Panc1 (cell line): ENCODE measurements at regions not wholly inside any gene's neighbourhood (a gene's known extent, or its start where the extent isn't known, plus 50 kb on each side); places are given as distances from the start of the nearest gene placed in this dataset.

Experiments used
- ATAC-seq: fragments of 200-7000 bp; cut with Tn5 transposase; 2 replicates; pipeline ENCODE4 v1.9.1; 2020; ENCODE audit warnings: mild to moderate bottlenecking, moderate library complexity
- BruUV-seq: library from RNA; stranded (reverse); fragments of 400-500 nt; replicated peaks from 2 replicates; lab custom pipeline; 2021; lab: Mats Ljungman, UMichigan
- CTCF ChIA-PET: fragments of 300-600 bp; sonication (Branson Sonifier 250); formaldehyde crosslinking; loops from one replicate; lab custom pipeline; 2022; ENCODE audit warnings: antibody characterized with exemption; lab: Charles Lee
- POLR2A ChIA-PET: fragments of 300-600 bp; sonication (Branson Sonifier 250); formaldehyde crosslinking; loops from one replicate; lab custom pipeline; 2022; ENCODE audit warnings: antibody characterized with exemption; lab: Charles Lee
- DNase-seq: peaks from one replicate; pipeline ENCODE4 v3.0.0-alpha.2; 2010; ENCODE audit warnings: low read depth, low spot score
- H3K27ac ChIP-seq: 2 replicates; pipeline ENCODE4 v1.5.1; 2011; ENCODE audit warnings: mild to moderate bottlenecking, low read length, inconsistent platforms
- H3K27me3 ChIP-seq: fragments of 200-500 bp; sonication (Bioruptor generic); 2 replicates; pipeline ENCODE4 v1.6.0; 2014; ENCODE audit warnings: low read length, inconsistent platforms; ENCODE audit not compliant: control insufficient read depth, insufficient read depth
- H3K36me3 ChIP-seq: fragments of 200-500 bp; sonication (Bioruptor generic); 2 replicates; pipeline ENCODE4 v1.5.1; 2014; ENCODE audit warnings: inconsistent platforms, mild to moderate bottlenecking, low read length, moderate library complexity; ENCODE audit not compliant: control insufficient read depth, insufficient read depth
- H3K4me1 ChIP-seq: 2 replicates; pipeline ENCODE4 v1.5.1; 2011; ENCODE audit warnings: inconsistent platforms, mild to moderate bottlenecking, low read length, moderate library complexity; ENCODE audit not compliant: control insufficient read depth, insufficient read depth
- H3K4me3 ChIP-seq, 2 experiments: 2 replicates each; pipeline ENCODE4 v1.5.1; 2011 to 2012; ENCODE audit warnings: low read depth in 2 of 2, low read length in 2 of 2, mild to moderate bottlenecking in 2 of 2, inconsistent platforms in 1 of 2, moderate library complexity in 1 of 2
- H3K9me3 ChIP-seq: fragments of 200-500 bp; sonication (Bioruptor generic); 2 replicates; pipeline ENCODE4 v1.5.1; 2014; ENCODE audit warnings: low read depth, mild to moderate bottlenecking, inconsistent platforms, low read length, moderate library complexity; ENCODE audit not compliant: control insufficient read depth, insufficient read depth
- POLR2AphosphoS5 ChIP-seq: IDR thresholded peaks from 2 replicates; pipeline ENCODE4 v1.6.1; 2012; ENCODE audit warnings: mild to moderate bottlenecking, low read depth, low read length, moderate library complexity
- SIN3A ChIP-seq: IDR thresholded peaks from 2 replicates; pipeline ENCODE4 v1.6.1; 2012; ENCODE audit warnings: low read depth, mild to moderate bottlenecking, low read length, moderate library complexity, borderline replicate concordance; ENCODE audit not compliant: insufficient read depth
- TCF7L2 ChIP-seq: IDR thresholded peaks from 2 replicates; pipeline ENCODE4 v1.6.1; 2011; ENCODE audit warnings: mild to moderate bottlenecking, low read depth, low read length, inconsistent platforms
- in situ Hi-C: cut with HindIII; loops from 2 replicates; pipeline ENCODE4 v1.10.0; 2016; ENCODE audit warnings: low sequenced_read_pairs, low pct_unique_long_range_greater_than_20kb
- intact Hi-C: fragments of 100-400 bp; cut with micrococcal nuclease; formaldehyde crosslinking; loops from one replicate; pipeline ENCODE4 v1.10.0; 2022; ENCODE audit not compliant: unreplicated experiment
- TF ChIP-seq, protein P1 (sequence below): fragments of 450-650 bp; IDR thresholded peaks from 2 replicates; pipeline ENCODE4 v1.5.1; 2017; ENCODE audit warnings: mild to moderate bottlenecking
- TF ChIP-seq, protein P2 (sequence below), 2 experiments: IDR thresholded peaks; 2 replicates each; pipeline ENCODE4 v1.6.1; 2011 to 2012; ENCODE audit warnings: low read depth in 2 of 2, control low read depth in 1 of 2, low read length in 1 of 2, mild to moderate bottlenecking in 1 of 2, moderate library complexity in 1 of 2; ENCODE audit not compliant: insufficient read depth in 1 of 2

DNA sequence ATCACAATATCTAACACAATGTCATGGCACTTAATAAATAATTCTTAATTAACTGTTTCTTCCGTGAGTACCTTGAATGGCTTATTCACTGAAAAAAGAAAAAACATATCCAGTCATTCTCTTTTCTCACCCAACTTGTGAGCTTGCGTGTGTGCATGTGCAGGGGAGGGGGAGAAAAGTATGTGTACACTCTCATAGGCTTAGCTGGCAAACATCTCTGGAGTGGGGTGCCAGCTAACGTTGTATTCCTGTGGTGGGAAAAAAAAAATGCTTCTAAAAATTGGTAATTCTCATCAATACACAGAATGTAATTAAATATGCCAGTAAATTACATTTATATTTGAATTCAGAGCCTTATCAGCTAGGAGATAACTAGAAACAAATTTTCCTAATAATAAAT, 291.9 kb upstream of the NOX3 start:
- ChIA-PET POLR2A (no interaction called here), CTCF (no interaction called here)
- ATAC-seq (no peak), DNase-seq (no peak)
- no TSS peak for BruUV-seq
- Histone ChIP-seq H3K27me3 (no peaks in the 10 kb centered on the region), H3K36me3 (no peaks in the 10 kb centered on the region), H3K9me3 (no peaks in the 10 kb centered on the region), H3K27ac (no peak overlapping the region), H3K4me1 (no peaks in the 10 kb centered on the region), H3K4me3 (no peak overlapping the region)
- no peak for TF ChIP-seq TCF7L2
- TF ChIP-seq, protein P1, sequence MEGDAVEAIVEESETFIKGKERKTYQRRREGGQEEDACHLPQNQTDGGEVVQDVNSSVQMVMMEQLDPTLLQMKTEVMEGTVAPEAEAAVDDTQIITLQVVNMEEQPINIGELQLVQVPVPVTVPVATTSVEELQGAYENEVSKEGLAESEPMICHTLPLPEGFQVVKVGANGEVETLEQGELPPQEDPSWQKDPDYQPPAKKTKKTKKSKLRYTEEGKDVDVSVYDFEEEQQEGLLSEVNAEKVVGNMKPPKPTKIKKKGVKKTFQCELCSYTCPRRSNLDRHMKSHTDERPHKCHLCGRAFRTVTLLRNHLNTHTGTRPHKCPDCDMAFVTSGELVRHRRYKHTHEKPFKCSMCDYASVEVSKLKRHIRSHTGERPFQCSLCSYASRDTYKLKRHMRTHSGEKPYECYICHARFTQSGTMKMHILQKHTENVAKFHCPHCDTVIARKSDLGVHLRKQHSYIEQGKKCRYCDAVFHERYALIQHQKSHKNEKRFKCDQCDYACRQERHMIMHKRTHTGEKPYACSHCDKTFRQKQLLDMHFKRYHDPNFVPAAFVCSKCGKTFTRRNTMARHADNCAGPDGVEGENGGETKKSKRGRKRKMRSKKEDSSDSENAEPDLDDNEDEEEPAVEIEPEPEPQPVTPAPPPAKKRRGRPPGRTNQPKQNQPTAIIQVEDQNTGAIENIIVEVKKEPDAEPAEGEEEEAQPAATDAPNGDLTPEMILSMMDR = no peak
- TF ChIP-seq POLR2AphosphoS5 = no peak
- TF ChIP-seq SIN3A = no peak
- TF ChIP-seq, protein P2, sequence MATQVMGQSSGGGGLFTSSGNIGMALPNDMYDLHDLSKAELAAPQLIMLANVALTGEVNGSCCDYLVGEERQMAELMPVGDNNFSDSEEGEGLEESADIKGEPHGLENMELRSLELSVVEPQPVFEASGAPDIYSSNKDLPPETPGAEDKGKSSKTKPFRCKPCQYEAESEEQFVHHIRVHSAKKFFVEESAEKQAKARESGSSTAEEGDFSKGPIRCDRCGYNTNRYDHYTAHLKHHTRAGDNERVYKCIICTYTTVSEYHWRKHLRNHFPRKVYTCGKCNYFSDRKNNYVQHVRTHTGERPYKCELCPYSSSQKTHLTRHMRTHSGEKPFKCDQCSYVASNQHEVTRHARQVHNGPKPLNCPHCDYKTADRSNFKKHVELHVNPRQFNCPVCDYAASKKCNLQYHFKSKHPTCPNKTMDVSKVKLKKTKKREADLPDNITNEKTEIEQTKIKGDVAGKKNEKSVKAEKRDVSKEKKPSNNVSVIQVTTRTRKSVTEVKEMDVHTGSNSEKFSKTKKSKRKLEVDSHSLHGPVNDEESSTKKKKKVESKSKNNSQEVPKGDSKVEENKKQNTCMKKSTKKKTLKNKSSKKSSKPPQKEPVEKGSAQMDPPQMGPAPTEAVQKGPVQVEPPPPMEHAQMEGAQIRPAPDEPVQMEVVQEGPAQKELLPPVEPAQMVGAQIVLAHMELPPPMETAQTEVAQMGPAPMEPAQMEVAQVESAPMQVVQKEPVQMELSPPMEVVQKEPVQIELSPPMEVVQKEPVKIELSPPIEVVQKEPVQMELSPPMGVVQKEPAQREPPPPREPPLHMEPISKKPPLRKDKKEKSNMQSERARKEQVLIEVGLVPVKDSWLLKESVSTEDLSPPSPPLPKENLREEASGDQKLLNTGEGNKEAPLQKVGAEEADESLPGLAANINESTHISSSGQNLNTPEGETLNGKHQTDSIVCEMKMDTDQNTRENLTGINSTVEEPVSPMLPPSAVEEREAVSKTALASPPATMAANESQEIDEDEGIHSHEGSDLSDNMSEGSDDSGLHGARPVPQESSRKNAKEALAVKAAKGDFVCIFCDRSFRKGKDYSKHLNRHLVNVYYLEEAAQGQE (IDR thresholded peaks at IDR 0.05; ENCODE audit: insufficient read depth in 1 of 2, low read depth in 2 of 2, low read length in 1 of 2) = no peak
- in situ Hi-C loops (no loop called here), intact Hi-C loops (no loop called here)

DNA sequence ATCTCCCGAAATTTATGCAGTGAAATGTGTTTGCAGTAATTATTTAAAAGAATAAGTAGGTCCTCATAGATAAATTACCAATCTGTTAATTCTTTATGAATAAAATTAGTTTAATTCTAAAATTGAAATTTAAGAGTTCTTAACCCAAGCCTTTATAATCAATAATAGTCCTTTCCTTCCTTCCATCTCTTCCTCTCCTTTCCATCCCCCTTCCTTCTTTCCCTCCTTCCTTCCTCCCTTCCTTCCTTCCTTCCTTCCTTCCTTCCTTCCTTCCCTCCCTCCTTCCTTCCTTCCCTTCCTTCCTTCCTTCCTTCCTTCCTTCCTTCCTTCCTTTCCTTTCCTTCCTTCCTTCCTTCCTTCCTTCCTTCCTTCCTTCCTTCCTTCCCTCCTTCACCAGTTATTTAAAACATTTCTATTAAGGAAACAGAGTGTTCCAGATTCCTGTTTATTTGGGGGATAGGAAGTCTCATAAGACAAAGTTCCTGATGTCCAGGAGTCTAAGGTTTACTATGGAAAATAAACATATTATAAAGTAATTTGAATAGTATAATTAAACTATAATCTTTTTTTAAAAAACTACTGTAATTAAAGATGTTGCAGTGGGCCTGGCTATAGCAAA, 285.3 kb upstream of the NOX3 start:
- CTCF ChIA-PET = no interaction called here
- in situ Hi-C loops (no loop called here), intact Hi-C loops (no loop called here)
- TF ChIP-seq POLR2AphosphoS5 = no peak
- TF ChIP-seq, protein P1 = no peak
- no peak for TF ChIP-seq SIN3A
- TF ChIP-seq, protein P2 (IDR thresholded peaks at IDR 0.05; ENCODE audit: insufficient read depth in 1 of 2, low read depth in 2 of 2, low read length in 1 of 2) = no peak
- no peak for TF ChIP-seq TCF7L2
- no peaks in the 10 kb centered on the region for H3K4me1 ChIP-seq
- H3K27ac ChIP-seq = no peak overlapping the region
- no peaks in the 10 kb centered on the region for H3K27me3 ChIP-seq
- POLR2A ChIA-PET = no interaction called here
- ATAC-seq = no peak
- no TSS peak for BruUV-seq
- H3K9me3 ChIP-seq = no peaks in the 10 kb centered on the region
- no peak overlapping the region for H3K4me3 ChIP-seq
- no peak for DNase-seq
- H3K36me3 ChIP-seq = no peaks in the 10 kb centered on the region
